Activated CD4-positive, alpha-beta T cell treated with anti-CD3 and anti-CD28 coated beads for 36 hours (primary cell): ENCODE measurements at regions not wholly inside any gene's neighbourhood (a gene's known extent, or its start where the extent isn't known, plus 50 kb on each side); places are given as distances from the start of the nearest gene placed in this dataset.

Experiments used
- ATAC-seq: fragments of 200-7000 bp; cut with Tn5 transposase; one replicate; pipeline ENCODE4 v1.10.0; 2021; ENCODE audit warnings: mild to moderate bottlenecking, moderate library complexity
- CTCF ChIA-PET: fragments of 350-600 bp; sonication (Branson Sonifier 250); formaldehyde crosslinking; loops from one replicate; lab custom pipeline; 2021; ENCODE audit warnings: antibody characterized with exemption; lab: Charles Lee
- POLR2A ChIA-PET: fragments of 350-600 bp; sonication (Branson Sonifier 250); formaldehyde crosslinking; loops from one replicate; lab custom pipeline; 2021; ENCODE audit warnings: antibody characterized with exemption, inconsistent platforms; lab: Charles Lee
- DNase-seq: peaks from one replicate; pipeline ENCODE4 v3.0.0-alpha.2; 2020
- H3K27ac Mint-ChIP-seq: one replicate; pipeline ENCODE4 v1.8.0; 2021; ENCODE audit warnings: mixed read lengths
- H3K27me3 Mint-ChIP-seq: one replicate; pipeline ENCODE4 v1.8.0; 2021; ENCODE audit warnings: mixed read lengths
- H3K36me3 Mint-ChIP-seq: one replicate; pipeline ENCODE4 v1.8.0; 2021; ENCODE audit warnings: low read depth, mixed read lengths
- H3K4me1 Mint-ChIP-seq: one replicate; pipeline ENCODE4 v1.8.0; 2021; ENCODE audit warnings: mixed read lengths
- H3K4me3 Mint-ChIP-seq: one replicate; pipeline ENCODE4 v1.8.0; 2021; ENCODE audit warnings: mild to moderate bottlenecking, moderate library complexity, mixed read lengths
- H3K9me3 Mint-ChIP-seq: one replicate; pipeline ENCODE4 v1.8.0; 2021; ENCODE audit warnings: low read depth, mixed read lengths
- intact Hi-C, 2 experiments: fragments of 100-400 bp; cut with DNase I in 1 of 2; cut with micrococcal nuclease in 1 of 2; formaldehyde crosslinking; loops; one replicate each; pipeline versions ENCODE4 v1.14.2 to v1.15.1; 2022 to 2024; cut with DNase I, micrococcal nuclease

- ChIA-PET POLR2A (interaction anchor here (0.6 kb wide), 1 partner anchor 76 kb away, joined by 3 read pairs; no protein-coding TSS in a partner anchor), CTCF (no interaction called here)
- Mint-ChIP-seq H3K36me3 (no peaks in the 10 kb centered on the region), H3K4me1 (peaks cover 2% of the 10 kb centered on the region), H3K4me3 (no peak overlapping the region), H3K27me3 (peaks cover 17% of the 10 kb centered on the region), H3K27ac (no peak overlapping the region), H3K9me3 (no peaks in the 10 kb centered on the region)
- ATAC-seq (no peak), DNase-seq (no peak)
- intact Hi-C loops: no loop called here
These were observed 130.5 kb downstream of the ANKRD60 start for GRCh38 chr20:58097943-58098342.

- H3K27ac Mint-ChIP-seq: no peak overlapping the region
- H3K4me1 Mint-ChIP-seq: no peaks in the 10 kb centered on the region
- DNase-seq (no peak), ATAC-seq (no peak)
- peaks cover 20% of the 10 kb centered on the region for H3K27me3 Mint-ChIP-seq
- H3K9me3 Mint-ChIP-seq: no peaks in the 10 kb centered on the region
- CTCF ChIA-PET: no interaction called here
- POLR2A ChIA-PET: no interaction called here
- intact Hi-C loops: no loop called here
- no peak overlapping the region for H3K4me3 Mint-ChIP-seq
- no peaks in the 10 kb centered on the region for H3K36me3 Mint-ChIP-seq
These were observed 131.0 kb downstream of the ANKRD60 start for GRCh38 chr20:58097429-58097828.

DNA sequence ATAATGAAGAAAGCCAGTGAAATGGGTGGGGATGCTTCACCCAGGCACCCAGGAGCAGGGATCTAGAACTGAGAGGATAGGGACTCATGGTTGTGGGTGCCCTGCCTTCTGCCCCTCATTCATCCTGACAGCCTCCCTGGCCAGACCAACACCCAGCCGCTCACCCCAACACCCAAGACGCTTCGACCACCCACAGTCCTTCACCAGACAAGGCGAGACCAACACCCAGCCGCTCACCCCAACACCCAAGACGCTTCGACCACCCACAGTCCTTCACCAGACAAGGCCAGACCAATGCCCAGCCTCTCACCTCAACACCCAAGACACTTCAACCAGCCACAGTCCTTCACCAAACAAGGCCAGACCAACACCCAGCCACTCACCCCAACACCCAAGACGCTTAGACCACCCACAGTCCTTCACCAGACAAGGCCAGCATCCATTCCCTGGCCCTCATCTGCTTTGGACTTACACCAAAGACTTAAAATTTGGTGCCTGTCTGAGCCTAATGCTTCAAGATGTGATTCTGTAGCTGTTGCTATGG, 131.5 kb downstream of the ANKRD60 start:
- ATAC-seq: no peak
- Mint-ChIP-seq H3K9me3 (no peaks in the 10 kb centered on the region), H3K4me1 (no peaks in the 10 kb centered on the region), H3K36me3 (no peaks in the 10 kb centered on the region), H3K27me3 (peaks cover 20% of the 10 kb centered on the region), H3K27ac (no peak overlapping the region), H3K4me3 (no peak overlapping the region)
- ChIA-PET POLR2A (no interaction called here), CTCF (interaction anchor here (1.0 kb wide), 1 partner anchor 10 kb away, joined by 8 read pairs; no protein-coding TSS in a partner anchor)
- intact Hi-C loops: no loop called here
- DNase-seq: no peak

GRCh38 chr20:58094698-58095097, 133.8 kb downstream of the ANKRD60 start:
- POLR2A ChIA-PET: no interaction called here
- no peak overlapping the region for H3K4me3 Mint-ChIP-seq
- no peak overlapping the region for H3K27ac Mint-ChIP-seq
- DNase-seq: no peak
- no peaks in the 10 kb centered on the region for H3K9me3 Mint-ChIP-seq
- ATAC-seq: no peak
- H3K36me3 Mint-ChIP-seq: no peaks in the 10 kb centered on the region
- peaks cover 20% of the 10 kb centered on the region for H3K27me3 Mint-ChIP-seq
- intact Hi-C loops: no loop called here
- H3K4me1 Mint-ChIP-seq: no peaks in the 10 kb centered on the region
- CTCF ChIA-PET: interaction anchor here (1.0 kb wide), 1 partner anchor 96 kb away, joined by 3 read pairs; no protein-coding TSS in a partner anchor

GRCh38 chr20:58094160-58094559, 134.3 kb downstream of the ANKRD60 start:
- peaks cover 20% of the 10 kb centered on the region for H3K27me3 Mint-ChIP-seq
- H3K4me1 Mint-ChIP-seq: no peaks in the 10 kb centered on the region
- ChIA-PET POLR2A (no interaction called here), CTCF (interaction anchor here (1.0 kb wide), 2 partner anchors 8 to 96 kb away, joined by 3 to 5 read pairs; no protein-coding TSS in a partner anchor)
- no peak for ATAC-seq
- intact Hi-C loops: no loop called here
- no peaks in the 10 kb centered on the region for H3K36me3 Mint-ChIP-seq
- H3K9me3 Mint-ChIP-seq: no peaks in the 10 kb centered on the region
- no peak overlapping the region for H3K4me3 Mint-ChIP-seq
- H3K27ac Mint-ChIP-seq: no peak overlapping the region
- no peak for DNase-seq

GRCh38 chr20:58092871-58093270, 135.6 kb downstream of the ANKRD60 start:
- DNase-seq: no peak
- Mint-ChIP-seq H3K36me3 (no peaks in the 10 kb centered on the region), H3K9me3 (no peaks in the 10 kb centered on the region), H3K4me1 (no peaks in the 10 kb centered on the region), H3K27ac (no peak overlapping the region), H3K27me3 (peaks cover 20% of the 10 kb centered on the region), H3K4me3 (no peak overlapping the region)
- intact Hi-C loops: no loop called here
- POLR2A ChIA-PET: no interaction called here
- CTCF ChIA-PET: interaction anchor here (0.6 to 1.2 kb wide), 3 partner anchors 10 to 268 kb away, joined by 3 to 5 read pairs (median 3); no protein-coding TSS in a partner anchor
- ATAC-seq: no peak

DNA sequence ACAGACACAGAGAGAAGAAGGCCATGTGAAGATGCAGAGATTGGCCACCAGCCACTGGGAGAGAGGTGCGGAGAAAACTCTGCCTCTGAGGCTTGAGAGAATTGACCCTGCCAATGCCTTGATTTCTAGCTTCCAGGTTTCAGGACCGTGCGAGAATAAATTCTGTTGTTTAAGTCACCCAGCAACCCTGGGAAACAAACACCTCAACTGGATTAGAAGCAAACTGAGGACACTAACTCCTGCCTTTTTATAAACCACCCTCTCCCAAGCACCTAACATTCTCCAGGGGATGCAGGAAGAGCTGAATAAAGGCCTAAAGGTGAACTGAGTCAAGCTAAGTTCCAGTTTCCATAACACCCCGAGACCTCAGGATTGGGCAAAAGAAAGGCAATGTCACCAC, 136.1 kb downstream of the ANKRD60 start:
- Mint-ChIP-seq H3K9me3 (no peaks in the 10 kb centered on the region), H3K4me3 (no peak overlapping the region), H3K36me3 (no peaks in the 10 kb centered on the region), H3K27me3 (peaks cover 17% of the 10 kb centered on the region), H3K27ac (no peak overlapping the region), H3K4me1 (no peaks in the 10 kb centered on the region)
- CTCF ChIA-PET: interaction anchor here (1.2 kb wide), 1 partner anchor 16 kb away, joined by 3 read pairs; no protein-coding TSS in a partner anchor
- ATAC-seq (no peak), DNase-seq (no peak)
- intact Hi-C loops: no loop called here
- POLR2A ChIA-PET: no interaction called here

- DNase-seq (no peak), ATAC-seq (no peak)
- no peaks in the 10 kb centered on the region for H3K9me3 Mint-ChIP-seq
- H3K27ac Mint-ChIP-seq: no peak overlapping the region
- no peaks in the 10 kb centered on the region for H3K36me3 Mint-ChIP-seq
- intact Hi-C loops: no loop called here
- POLR2A ChIA-PET: no interaction called here
- H3K4me3 Mint-ChIP-seq: no peak overlapping the region
- H3K4me1 Mint-ChIP-seq: no peaks in the 10 kb centered on the region
- peaks cover 13% of the 10 kb centered on the region for H3K27me3 Mint-ChIP-seq
- CTCF ChIA-PET: no interaction called here
These were observed 136.6 kb downstream of the ANKRD60 start for GRCh38 chr20:58091810-58092209.

DNA sequence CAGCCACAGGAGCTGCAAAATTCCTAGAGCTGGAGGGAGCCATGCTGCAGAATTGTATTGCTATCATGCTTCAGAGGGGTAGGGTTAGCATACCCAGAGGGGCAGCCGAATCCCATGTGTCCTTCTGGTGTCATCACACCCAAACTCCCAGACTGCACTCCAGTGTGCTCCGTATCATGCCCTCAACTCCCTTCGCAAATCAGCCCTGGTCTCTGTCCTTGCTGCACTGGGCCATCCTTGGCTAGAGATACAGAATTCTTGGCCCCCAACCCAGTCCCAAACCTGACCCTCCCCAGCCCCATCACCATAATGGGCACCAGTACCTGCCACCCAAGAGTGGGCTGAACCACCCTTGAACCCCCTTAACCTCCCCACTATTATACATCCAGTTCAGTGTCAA, 138.3 kb downstream of the ANKRD60 start:
- intact Hi-C loops: no loop called here
- Mint-ChIP-seq H3K4me3 (no peak overlapping the region), H3K9me3 (no peaks in the 10 kb centered on the region), H3K36me3 (no peaks in the 10 kb centered on the region), H3K27me3 (peaks cover 11% of the 10 kb centered on the region), H3K27ac (no peak overlapping the region), H3K4me1 (no peaks in the 10 kb centered on the region)
- no peak for DNase-seq
- no peak for ATAC-seq
- ChIA-PET CTCF (no interaction called here), POLR2A (no interaction called here)

DNA sequence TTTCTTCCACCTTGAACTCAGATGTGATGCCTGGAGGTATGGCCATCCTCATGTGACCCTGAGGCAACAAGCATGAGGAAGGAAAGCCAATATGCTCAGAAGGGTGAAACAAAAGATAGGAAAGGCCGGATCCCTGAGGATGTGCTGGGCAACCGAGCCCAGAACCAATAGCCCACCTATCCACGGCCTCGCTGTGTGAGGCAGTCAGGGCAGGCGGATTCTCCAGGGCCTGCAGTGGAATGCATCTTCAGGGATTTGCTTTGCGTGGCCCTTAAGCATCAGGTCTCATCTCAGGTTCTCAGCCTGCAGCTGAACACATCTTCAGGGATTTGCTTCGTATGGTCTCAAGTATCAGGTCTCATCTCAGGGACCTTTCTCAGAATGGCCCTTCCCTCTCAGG, 139.8 kb downstream of the ANKRD60 start:
- H3K27ac Mint-ChIP-seq: no peak overlapping the region
- no peaks in the 10 kb centered on the region for H3K9me3 Mint-ChIP-seq
- no peaks in the 10 kb centered on the region for H3K36me3 Mint-ChIP-seq
- intact Hi-C loops: loop anchor here in 1 of 2 experiments (10.0 kb wide), 1 partner anchor 574 kb away; no protein-coding TSS in a partner anchor
- peaks cover 11% of the 10 kb centered on the region for H3K27me3 Mint-ChIP-seq
- CTCF ChIA-PET: interaction anchor here (1.0 to 2.1 kb wide), 4 partner anchors 21 to 492 kb away, joined by 3 to 10 read pairs (median 6); no protein-coding TSS in a partner anchor
- no peaks in the 10 kb centered on the region for H3K4me1 Mint-ChIP-seq
- ATAC-seq (no peak), DNase-seq (no peak)
- H3K4me3 Mint-ChIP-seq: no peak overlapping the region
- POLR2A ChIA-PET: no interaction called here

DNA sequence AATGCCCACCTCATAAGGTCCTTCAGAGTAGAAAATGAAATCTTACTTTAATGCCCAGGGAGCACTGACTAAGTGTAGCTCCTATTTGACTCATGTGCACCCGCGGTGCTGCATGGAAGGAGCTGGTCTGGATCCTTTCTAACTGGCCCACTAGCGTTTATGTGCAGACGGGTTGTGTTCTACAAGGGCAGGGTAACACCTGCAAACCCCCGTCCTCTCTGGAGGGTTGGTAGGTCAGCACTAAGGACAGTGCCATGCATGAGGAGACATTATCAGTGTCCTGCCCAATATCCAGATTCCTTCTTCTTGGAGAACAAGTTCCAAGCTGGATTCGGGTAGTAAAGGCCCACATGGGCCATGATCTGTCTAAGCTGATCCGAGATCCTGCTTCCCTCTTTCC, 140.3 kb downstream of the ANKRD60 start:
- H3K36me3 Mint-ChIP-seq: no peaks in the 10 kb centered on the region
- ChIA-PET CTCF (interaction anchor here (0.9 to 2.1 kb wide), 10 partner anchors 8 to 492 kb away, joined by 3 to 10 read pairs (median 4); no protein-coding TSS in a partner anchor), POLR2A (no interaction called here)
- H3K4me3 Mint-ChIP-seq: no peak overlapping the region
- DNase-seq (no peak), ATAC-seq (no peak)
- H3K27ac Mint-ChIP-seq: no peak overlapping the region
- intact Hi-C loops: loop anchor here in 1 of 2 experiments (10.0 kb wide), 1 partner anchor 573 kb away; no protein-coding TSS in a partner anchor
- H3K27me3 Mint-ChIP-seq: peaks cover 13% of the 10 kb centered on the region
- H3K9me3 Mint-ChIP-seq: no peaks in the 10 kb centered on the region
- H3K4me1 Mint-ChIP-seq: no peaks in the 10 kb centered on the region

DNA sequence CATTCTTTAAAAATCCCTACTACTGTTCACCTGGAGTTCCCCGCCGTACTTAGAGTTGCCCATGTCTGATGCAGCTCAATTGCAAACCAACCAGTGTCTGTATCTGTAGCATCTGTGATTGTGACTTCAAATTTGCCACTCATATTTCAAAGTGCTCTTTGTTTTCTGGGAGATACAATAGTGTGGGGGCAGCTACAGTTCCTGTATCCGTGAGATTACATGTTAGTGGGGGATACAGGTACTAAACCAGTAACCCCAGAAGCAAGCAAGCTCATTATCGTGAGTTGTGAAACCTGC, 140.9 kb downstream of the ANKRD60 start:
- Mint-ChIP-seq H3K27me3 (peaks cover 10% of the 10 kb centered on the region), H3K36me3 (no peaks in the 10 kb centered on the region), H3K9me3 (no peaks in the 10 kb centered on the region), H3K4me3 (no peak overlapping the region), H3K27ac (no peak overlapping the region), H3K4me1 (no peaks in the 10 kb centered on the region)
- intact Hi-C loops: loop anchor here (1.0 to 10.0 kb wide), 3 partner anchors 433 to 573 kb away; no protein-coding TSS in a partner anchor
- POLR2A ChIA-PET: no interaction called here
- no peak for ATAC-seq
- DNase-seq: no peak
- CTCF ChIA-PET: interaction anchor here (0.6 to 2.9 kb wide), 17 partner anchors 8 to 491 kb away, joined by 3 to 12 read pairs (median 4); no protein-coding TSS in a partner anchor
